HG02798 (cell line): ENCODE measurements at regions not wholly inside any gene's neighbourhood (a gene's known extent, or its start where the extent isn't known, plus 50 kb on each side); places are given as distances from the start of the nearest gene placed in this dataset.

Experiments used
- ATAC-seq: cut with Tn5 transposase; IDR thresholded peaks from one replicate; pipeline ENCODE4 v1.9.1; 2021; ENCODE audit warnings: mild to moderate bottlenecking; ENCODE audit not compliant: unreplicated experiment, poor library complexity

DNA sequence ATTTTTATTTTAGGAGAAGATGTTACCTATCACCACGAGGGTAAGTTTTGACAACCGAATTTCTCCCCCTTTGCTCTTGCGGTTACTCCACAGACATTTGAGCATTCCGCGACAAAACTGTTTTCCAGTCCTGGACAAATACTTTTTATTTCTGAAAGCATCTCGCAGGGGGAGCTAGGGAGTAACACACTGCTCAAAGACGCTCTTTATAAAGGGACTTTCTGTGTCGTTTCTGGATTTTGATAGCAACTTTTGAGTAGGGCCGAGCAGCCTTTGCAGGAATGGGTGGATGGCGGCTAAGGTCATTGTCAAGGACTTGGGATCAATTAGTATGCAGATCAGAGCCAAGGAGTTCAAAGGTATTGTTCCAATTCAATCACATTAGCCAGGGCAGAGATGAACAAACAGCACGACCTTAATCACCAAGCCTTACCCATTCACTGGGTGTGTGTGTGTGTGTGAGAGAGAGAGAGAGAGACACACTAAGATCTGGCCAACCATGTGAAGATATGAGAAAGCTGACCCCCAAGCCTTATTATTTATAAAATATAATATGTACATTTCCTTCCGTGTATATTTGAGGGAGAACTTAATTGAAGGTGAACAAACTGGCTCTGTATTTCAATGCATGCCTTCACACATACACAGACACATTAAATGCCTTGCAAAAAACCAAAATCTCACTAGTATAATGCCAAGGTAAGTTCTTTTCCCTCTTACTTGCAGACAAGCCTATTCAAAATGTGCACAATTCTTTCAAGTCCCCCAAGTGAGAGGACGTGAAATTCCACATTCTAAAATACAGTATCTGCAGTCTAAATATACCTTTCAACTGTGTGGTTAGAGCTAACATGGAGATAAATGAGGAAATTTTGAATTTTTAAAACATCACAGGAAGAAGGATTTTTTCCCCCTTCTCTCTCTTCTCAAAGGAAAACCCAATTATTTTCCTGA is 613.8 kb downstream of the VRK1 start:
- no peak for ATAC-seq

DNA sequence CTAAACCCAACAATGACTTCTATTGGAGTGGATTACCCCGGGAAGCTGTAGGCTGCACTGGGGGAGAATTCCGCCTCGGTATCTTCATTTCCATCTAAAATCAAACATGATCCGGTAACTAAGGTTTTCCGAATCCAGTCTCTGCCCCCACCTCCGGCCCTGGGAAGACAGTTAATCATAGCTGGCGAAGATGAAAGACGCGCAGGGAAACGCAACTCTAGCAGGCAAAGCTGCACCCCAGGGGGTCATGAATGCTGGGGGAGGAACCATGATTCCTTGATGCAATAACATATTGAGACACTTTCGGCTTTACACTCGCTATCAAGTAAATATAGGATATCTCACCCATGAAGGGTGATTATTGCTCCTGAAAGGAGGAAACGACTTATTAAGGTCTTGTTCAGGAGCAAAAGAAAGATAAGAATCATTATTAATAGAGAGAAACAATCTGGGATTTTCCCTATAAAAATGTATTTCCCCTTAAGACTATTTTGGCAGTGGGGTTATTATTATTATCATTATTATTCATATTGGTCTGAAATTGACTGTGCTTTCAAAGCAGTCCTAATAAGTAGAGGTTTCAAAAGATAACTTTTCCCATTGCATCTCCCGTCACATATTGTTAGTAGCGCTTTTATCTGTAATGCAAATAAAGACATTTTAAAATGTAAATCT is 614.9 kb downstream of the VRK1 start:
- ATAC-seq, result no peak

DNA sequence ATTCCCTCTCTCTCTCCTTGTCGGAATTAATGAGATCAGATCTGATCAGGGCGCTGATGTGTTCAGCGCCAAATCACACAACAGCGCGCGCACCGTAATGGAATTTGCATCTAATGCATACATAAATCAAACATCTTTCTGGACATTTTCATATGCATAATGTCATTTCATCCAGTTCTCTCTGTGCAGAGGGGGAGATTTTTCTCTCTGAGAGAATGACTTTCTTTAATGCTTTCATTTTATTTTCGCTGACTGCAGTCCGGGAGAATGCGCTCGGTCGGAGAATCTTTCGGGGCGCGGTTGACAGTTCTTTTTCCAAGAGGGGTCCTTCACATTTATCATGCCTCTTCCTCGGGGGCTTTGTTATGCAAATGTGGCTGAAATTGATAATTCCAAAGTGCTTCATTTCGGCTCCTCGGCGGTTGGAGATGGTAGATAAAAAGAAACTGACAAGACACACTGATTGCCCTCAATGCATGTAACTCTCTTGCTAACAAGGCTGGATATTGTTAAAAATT is 615.9 kb downstream of the VRK1 start:
- no peak for ATAC-seq

DNA sequence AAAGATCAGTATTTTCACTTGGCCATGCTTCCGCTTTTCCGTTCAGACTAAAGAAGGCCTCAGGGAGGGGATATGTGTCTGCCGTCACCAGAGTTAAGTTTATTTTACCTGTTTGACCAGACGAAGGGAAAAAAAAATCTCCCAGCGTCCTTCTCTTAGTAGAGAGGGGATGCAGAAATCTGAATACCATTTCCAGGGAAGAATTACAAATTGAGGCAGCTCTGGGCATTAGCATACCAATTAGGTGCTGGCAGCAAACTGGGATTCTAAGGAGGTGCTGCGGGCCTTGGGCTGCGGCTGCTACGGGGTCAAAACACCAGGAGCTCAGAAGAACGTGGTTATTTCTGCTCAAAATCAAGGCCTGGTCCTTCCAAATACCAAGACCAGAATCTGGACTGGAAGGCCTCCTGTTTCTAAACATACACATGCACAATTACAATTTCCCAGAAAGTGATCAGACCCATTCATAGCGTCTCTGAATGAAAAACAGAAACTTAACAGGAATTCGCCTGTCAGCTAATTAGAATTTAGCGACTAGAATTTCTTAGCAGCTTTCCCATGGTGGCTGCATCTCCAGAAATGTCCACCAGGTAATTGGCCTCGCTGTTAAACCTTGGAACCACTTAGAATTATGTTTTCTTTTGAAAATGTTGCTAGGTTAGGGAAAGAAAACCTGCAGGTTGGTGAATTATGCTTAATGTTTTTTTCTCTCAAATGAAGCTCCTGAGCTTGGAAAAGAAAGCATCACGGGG is 617.0 kb downstream of the VRK1 start:
- ATAC-seq, result no peak

DNA sequence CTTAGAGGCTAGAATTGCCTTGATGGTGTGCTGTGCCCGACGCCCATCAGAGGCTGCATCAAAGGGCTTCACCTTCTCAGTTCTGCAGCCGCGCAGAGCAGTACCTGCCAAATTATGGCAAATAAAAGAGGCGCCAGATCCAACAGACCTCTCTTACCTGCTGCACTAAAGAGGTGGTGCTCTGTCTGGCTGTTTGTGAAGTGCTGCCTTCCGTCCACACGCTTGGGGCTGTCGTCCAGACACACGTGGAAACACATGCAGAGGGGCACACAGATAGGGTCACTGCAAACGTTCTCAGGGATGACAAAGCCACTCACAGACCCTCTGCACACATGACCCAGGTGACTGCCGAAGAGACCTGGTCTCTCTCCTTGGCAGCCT is 617.5 kb downstream of the VRK1 start:
- no peak for ATAC-seq

DNA sequence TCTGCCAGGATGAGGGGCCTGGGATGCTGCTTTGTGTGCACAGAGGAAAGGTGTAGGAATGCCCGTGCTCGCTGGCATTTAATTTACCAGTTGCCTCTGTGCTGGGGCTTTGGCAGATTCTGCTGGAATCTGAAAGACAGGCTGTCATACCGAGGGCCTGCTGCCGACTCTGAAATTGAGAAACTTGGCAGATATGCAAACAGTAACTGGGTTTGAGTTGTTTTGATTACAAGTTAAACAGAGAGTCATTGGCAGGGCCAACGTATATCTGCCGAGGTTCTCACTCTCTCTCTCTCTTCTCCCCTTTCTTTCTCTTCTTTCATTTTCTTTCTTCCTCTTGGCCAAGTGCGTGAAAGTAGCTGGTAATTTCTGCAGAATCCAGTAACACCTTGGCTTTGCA is 618.7 kb downstream of the VRK1 start:
- no peak for ATAC-seq

DNA sequence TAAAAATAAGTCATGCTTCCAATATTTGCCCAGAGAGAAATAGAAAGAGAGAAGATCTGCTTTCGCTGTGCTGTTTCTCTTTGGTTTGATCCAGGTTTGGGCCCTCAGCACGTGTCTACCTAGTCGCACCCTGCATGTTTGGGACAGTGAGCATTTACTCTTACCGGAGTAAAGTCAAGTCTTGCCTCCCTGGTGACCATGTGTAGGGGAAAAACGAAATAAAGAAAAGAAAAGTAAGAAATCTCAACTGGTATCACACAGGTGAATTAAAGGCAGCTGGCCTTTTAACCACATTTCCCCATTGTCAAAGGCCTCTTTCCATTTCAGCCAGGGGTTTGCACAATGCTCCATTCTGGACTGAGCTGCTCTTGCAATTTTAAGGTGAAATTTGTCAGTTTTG is 619.4 kb downstream of the VRK1 start:
- ATAC-seq, result no peak

DNA sequence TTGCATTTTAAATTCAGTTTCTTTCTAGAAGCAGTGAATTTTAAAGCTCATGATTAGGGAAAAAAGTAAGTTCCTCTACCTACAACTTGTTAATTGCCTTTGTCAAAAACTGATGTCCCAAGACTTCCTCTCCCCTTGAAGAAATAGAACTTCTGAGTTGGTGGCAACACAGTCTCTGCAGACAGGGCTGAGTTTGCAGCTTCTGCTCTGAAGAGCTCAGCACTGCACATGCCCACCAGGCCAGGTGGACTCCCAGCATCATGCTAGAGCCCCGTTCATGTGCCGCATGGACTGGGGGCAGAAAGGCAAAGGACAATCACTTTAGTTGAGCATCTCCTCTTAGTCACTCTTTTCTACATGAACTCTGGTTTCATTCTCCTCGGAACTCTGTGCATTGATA is 620.1 kb downstream of the VRK1 start:
- ATAC-seq, result no peak

DNA sequence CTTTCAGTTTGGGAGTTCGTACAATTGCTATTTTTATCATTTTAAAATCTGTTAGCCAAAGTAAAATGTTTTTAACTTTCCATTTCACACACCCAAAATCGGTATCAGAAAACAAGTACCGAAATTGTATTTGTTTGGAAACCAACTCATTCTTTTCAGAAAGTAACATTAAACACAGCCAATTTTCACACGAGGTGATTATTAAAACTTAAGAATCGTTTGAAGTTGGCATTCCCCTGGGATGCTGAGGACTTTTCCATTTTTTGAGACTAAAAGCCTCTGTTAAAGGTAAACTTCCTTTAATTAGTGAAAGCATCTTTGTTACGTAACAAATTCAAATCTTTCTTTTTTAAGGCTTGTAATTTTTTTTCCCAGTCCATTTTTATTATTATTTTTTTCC is 623.0 kb downstream of the VRK1 start:
- no peak for ATAC-seq

DNA sequence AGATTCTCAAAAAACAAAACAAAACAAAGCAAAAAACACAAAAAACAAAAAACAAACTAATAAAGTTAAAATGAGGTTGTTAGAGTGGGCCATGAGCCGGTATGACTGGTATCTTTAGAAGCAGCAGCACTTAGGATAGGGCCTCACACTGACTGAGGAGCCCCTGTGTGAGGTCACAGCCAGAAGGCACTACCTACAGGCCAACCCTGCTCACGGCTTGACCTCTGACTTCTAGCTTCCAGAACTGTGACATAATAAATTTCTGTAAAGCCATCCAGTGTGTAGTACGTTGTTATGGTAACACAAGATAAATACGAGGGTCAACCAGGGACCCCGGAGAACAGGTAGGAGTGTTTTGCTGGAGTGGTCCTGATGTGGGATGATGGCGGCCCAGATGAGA is 629.6 kb downstream of the VRK1 start:
- no peak for ATAC-seq

DNA sequence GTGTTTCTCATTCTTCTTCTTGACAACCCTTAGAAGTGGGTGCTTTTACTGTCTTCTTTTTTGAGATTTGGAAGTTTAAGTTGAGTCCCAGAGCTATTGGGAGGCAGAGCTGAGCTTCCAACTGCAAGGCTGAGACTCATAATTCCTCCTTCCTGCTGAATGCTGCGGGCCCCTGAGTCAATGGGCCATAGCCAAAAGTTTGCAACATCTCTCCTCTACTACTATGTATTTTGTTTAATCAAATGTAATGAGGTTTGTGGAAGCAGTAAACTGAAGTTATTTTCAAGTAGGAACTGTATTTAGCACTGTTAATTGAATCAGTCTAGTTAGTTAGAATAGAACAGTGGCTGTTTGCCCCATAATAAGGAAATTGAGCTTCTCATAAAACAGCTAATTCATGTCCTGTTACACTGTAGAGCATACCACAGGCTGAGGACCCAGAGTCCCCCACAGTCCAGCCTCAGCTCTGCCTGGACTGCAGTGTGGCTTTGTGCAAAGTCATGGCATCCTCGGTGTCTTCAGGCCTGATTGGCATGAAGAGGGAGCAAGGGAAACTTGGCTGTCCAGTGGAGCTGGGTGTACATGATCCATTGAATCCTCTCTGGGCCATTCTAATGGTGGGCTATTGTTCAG is 631.7 kb downstream of the VRK1 start:
- ATAC-seq, result no peak

DNA sequence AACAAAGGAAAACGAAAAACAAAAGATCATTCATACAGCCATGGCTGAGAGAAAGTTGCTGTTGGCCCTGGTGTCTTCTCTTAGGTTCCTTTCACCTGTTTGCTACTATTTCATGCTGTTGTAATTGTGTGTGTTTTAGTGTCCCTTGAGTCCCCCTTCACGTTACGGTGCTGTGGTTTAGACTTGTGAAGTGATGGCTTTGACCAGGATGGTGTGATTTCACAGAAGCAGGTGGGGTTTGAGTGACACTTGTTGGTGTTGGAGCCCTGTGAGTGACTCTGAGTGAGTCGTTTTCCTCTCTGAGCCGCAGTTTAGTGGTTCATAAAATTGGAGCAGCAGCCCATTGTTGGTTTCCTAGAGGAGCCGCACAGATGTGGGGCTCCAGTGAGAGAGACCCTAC is 635.4 kb downstream of the VRK1 start:
- ATAC-seq, result no peak

DNA sequence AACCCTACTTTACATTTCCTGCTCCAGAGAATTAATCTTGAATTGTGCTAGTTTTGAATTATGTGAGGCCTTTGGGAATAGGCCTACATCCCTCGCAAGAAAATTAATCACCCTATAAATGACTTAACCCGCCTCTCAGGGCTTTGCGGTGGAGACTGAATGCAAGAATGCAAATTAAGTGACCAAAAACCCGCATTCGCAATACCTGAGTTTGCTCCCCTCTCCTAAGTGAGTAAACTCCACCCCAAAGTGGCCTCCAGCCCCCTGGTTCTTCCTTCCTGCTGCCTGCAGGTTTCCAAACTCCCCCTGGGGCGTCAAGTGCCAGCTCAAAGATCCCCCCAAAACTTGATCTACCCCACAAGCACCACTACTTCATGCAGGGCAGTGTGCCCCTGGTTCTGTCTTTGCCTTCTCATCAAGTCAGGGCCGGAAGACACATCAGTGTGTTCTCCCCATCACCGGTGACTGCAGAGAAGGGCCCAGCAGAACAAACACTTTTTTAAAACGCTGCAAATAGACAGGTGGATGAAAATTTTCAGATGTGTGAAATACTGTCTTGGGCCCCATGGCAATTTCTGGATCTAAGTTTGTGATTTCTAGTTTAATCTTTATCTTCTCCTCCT is 644.7 kb downstream of the VRK1 start:
- peak; percentile 22 for ATAC-seq

DNA sequence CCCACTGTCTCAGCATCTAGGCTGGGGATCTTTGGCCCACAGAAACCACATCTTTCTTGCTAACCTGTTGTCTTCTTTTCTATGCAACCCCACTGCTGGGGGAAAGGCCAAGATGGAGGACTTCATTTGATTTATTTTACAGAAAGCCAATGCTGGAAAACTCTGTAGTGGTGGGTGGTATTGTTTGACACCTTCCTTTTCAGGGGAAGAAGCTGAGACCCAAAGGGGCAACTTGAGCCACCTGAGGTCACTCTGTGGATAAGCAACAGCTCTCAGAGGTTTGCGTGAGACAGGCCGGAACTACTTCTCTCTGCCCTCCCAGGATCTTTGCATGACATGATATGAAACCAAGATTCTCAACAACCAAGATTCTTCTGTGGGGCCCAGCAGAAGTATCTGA is 645.2 kb downstream of the VRK1 start:
- ATAC-seq, result peak; percentile 48

DNA sequence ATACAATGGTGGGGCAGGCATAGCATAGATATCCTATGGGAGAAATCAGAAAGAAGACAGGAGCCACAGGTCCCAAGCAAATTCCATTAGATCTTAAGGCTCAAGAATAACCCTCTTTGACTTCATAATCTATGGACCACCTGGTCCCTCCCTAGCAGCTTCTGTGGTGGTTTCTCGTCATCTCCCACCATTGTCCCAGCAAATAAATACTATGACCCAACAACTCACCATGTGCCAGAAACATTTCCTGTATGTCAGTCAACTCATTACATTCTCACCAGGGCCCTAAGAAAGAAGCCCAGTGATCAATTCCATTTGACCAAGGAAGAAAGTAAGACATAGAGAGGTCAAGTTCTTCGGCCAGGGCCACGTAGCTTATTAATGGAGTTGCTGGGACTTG is 646.2 kb downstream of the VRK1 start:
- ATAC-seq, result no peak

DNA sequence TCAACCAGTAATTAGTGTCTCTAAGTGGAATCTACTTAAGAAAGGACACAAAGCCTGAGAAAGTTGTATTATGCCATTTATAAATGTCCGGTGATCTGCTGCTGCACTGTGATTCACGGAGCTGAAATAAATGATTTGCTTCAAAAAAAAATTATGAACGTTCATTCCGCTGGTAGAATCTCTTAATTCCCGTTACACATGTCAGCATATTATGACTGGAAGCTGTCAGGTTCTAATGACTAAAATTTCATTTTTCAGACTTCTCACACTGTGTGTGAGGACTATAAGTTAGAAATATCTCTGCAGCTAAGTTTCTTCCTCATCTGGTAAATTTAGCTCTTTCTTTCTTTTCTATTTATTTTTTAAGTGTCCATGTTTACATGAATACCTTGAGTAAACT is 647.1 kb downstream of the VRK1 start:
- ATAC-seq, result no peak

DNA sequence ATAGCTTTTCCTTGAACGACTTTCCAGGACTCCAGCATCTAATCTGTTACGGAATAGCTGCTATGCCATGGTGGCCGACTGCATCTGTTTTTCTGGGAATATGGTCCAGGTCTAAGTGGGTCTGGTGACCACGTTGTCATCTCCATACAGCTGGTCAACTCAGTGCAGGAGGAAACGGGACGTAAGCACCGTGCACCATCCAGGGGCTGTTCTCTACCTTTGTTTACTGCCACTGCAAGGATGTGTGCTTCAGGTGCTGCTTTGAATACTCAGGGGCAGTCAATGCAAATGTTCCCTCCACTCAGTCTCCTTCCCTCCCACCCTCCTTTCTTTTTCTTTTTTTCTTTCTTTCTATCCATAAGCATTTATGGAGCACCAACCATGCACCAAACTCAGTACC is 648.2 kb downstream of the VRK1 start:
- ATAC-seq, result no peak

DNA sequence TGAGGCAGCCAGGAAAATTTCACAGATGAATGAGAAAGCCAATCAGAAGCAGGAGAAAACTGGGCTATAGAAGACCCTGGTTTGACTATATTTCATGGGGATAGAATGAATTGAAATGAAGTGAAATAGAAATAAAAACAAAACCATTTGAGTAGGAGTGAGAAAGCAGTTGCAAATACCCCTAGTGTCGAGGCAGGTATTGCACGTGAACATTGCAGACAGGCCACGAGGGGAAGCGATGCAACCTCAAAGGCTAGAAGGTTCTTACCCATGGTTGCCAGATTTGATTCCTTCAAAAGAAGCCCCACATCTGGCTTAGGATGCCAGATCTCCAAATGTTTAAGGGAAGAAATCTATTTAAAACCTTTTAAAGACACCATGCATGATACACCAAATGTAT is 648.9 kb downstream of the VRK1 start:
- no peak for ATAC-seq

DNA sequence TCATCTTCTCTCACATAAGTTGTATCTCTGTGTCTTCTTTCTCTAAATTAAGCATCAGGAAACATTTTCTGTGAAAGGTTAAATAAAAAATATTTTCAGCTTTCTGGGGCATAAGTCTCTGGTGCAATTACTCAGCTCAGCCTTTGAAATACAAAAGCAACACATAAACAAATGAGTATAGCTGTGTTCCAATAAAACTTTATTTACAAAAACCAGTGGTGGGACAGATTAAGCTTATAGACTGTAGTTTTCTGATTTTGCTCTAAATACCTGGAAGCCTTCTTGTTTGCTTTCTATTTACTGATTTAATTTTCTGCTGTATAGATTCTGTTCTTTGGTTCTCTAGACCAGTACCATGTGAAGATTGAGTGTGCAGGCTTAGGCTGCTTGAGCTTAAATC is 655.1 kb downstream of the VRK1 start:
- no peak for ATAC-seq

DNA sequence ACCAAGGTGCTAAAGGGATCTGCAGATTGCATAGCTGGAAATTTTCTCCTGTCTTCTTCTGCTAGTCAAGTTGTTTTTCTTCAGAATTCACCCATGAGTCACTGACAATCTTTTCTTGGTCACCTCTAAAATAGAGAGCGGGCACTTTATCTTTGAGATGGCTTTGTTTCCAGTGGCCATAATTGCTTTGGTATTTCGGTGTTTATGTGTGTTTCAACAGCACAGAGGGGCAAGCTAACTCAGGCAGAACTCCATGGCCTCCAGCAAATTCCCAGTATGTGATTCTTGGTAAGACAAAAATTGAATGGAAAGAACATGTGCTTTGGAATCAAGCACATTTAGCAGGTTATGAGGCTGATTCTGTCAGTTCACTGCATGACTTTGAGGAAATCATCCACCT is 656.8 kb downstream of the VRK1 start:
- no peak for ATAC-seq
